Nephron (organoid): ENCODE measurements at regions not wholly inside any gene's neighbourhood (a gene's known extent, or its start where the extent isn't known, plus 50 kb on each side); places are given as distances from the start of the nearest gene placed in this dataset.
A peak's percentile ranks its signal among the peaks of the same experiment; 100 is the strongest.

Source experiments
- H3K27ac Mint-ChIP-seq, 3 experiments: 2 replicates each; pipeline ENCODE4 v1.8.0; 2020; ENCODE audit warnings: mixed read lengths in 3 of 3, mild to moderate bottlenecking in 2 of 3, moderate library complexity in 1 of 3
- H3K27me3 Mint-ChIP-seq: 2 replicates; pipeline ENCODE4 v1.8.0; 2021; ENCODE audit warnings: low read depth, mild to moderate bottlenecking, moderate library complexity, mixed read lengths
- H3K36me3 Mint-ChIP-seq: 2 replicates; pipeline ENCODE4 v1.8.0; 2020; ENCODE audit warnings: low read depth, mixed read lengths
- H3K4me1 Mint-ChIP-seq: 2 replicates; pipeline ENCODE4 v1.8.0; 2020; ENCODE audit warnings: mixed read lengths
- H3K4me3 Mint-ChIP-seq, 3 experiments: 2 replicates each; pipeline ENCODE4 v1.8.0; 2020; ENCODE audit warnings: mild to moderate bottlenecking in 3 of 3, mixed read lengths in 3 of 3, moderate library complexity in 2 of 3
- H3K9me3 Mint-ChIP-seq: 2 replicates; pipeline ENCODE4 v1.8.0; 2020; ENCODE audit warnings: mixed read lengths
- TF ChIP-seq, protein P1 (sequence below), 3 experiments: fragments of 200-600 bp; sonication (generic); IDR thresholded peaks; one replicate each; pipeline ENCODE4 v1.5.0; 2021; ENCODE audit warnings: antibody characterized with exemption in 3 of 3; ENCODE audit not compliant: unreplicated experiment in 3 of 3

DNA sequence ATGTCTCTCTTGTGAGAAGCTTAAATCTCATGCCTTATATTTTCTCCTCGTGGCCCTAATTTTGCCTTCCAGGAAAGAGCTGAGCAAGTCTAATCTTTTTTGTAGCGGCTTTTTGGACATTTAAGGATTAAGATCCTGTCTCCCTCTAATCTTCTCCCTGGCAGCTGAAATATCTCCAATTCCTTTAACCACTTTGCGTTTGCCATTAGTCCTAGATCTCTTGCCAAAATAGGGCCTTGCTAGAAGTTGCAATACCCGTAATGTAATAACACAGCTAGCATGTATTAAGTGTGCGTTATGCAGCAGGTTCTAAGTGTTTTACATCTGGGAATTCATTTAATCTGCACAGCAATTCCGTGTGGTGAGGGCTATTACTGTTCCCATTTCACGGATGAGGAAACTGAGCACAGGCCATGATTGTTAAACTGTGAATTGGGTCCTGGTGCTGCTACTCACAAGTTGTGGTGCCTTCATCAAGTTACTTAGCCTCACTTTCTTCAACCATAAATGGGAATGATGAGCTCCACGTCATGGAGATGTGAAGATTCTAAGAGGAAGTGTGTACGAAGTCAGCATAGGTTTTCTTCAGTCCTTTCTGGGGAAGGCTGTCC is 198.9 kb upstream of the ASIC2 start:
- Mint-ChIP-seq H3K4me3 (no peak overlapping the region), H3K27ac (peak overlapping the region; percentile 17 to 62 (median 45)), H3K9me3 (no peaks in the 10 kb centered on the region), H3K36me3 (no peaks in the 10 kb centered on the region), H3K4me1 (peaks cover 30% of the 10 kb centered on the region), H3K27me3 (peaks cover 4% of the 10 kb centered on the region)
- TF ChIP-seq, protein P1, sequence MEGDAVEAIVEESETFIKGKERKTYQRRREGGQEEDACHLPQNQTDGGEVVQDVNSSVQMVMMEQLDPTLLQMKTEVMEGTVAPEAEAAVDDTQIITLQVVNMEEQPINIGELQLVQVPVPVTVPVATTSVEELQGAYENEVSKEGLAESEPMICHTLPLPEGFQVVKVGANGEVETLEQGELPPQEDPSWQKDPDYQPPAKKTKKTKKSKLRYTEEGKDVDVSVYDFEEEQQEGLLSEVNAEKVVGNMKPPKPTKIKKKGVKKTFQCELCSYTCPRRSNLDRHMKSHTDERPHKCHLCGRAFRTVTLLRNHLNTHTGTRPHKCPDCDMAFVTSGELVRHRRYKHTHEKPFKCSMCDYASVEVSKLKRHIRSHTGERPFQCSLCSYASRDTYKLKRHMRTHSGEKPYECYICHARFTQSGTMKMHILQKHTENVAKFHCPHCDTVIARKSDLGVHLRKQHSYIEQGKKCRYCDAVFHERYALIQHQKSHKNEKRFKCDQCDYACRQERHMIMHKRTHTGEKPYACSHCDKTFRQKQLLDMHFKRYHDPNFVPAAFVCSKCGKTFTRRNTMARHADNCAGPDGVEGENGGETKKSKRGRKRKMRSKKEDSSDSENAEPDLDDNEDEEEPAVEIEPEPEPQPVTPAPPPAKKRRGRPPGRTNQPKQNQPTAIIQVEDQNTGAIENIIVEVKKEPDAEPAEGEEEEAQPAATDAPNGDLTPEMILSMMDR (IDR thresholded peaks at IDR 0.05; ENCODE audit: unreplicated experiment in 3 of 3): no peak

- peaks cover 30% of the 10 kb centered on the region for H3K4me1 Mint-ChIP-seq
- TF ChIP-seq, protein P1 (IDR thresholded peaks at IDR 0.05; ENCODE audit: unreplicated experiment in 3 of 3): no peak
- H3K27me3 Mint-ChIP-seq: peaks cover 7% of the 10 kb centered on the region
- no peak overlapping the region for H3K4me3 Mint-ChIP-seq
- peak overlapping the region; percentile 3 to 89 (median 62) for H3K27ac Mint-ChIP-seq
- no peaks in the 10 kb centered on the region for H3K9me3 Mint-ChIP-seq
- H3K36me3 Mint-ChIP-seq: no peaks in the 10 kb centered on the region
These were observed 199.7 kb upstream of the ASIC2 start for GRCh38 chr17:33492731-33493265.

- peaks cover 6% of the 10 kb centered on the region for H3K27me3 Mint-ChIP-seq
- H3K36me3 Mint-ChIP-seq: no peaks in the 10 kb centered on the region
- TF ChIP-seq, protein P1 (IDR thresholded peaks at IDR 0.05; ENCODE audit: unreplicated experiment in 3 of 3): no peak
- H3K27ac Mint-ChIP-seq: peak overlapping the region; percentile 3 to 89 (median 62)
- no peak overlapping the region for H3K4me3 Mint-ChIP-seq
- peaks cover 25% of the 10 kb centered on the region for H3K4me1 Mint-ChIP-seq
- no peaks in the 10 kb centered on the region for H3K9me3 Mint-ChIP-seq
These were observed 200.5 kb upstream of the ASIC2 start for GRCh38 chr17:33493566-33493965.

DNA sequence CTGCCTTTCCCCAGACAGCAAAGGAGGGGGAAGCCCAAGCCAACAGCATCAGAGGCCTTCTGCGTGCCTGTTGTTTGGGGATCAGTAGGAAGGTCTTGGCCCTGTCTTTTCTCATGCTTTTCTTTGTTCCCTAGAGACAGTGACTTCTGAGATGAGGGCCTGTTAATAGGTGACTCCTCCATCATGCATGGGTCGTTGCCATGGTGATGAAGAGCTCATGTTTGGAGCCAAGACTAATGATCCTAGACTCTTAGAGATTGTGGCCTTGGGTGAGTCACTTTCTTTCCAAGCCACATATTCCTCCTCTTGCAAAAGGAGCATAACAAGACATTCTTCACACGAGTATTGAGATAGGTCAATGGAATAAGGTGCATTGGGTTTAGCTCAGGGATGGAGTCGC is 201.1 kb upstream of the ASIC2 start:
- Mint-ChIP-seq H3K36me3 (no peaks in the 10 kb centered on the region), H3K27ac (no peak overlapping the region), H3K4me3 (no peak overlapping the region), H3K4me1 (peaks cover 25% of the 10 kb centered on the region), H3K27me3 (peaks cover 3% of the 10 kb centered on the region), H3K9me3 (no peaks in the 10 kb centered on the region)
- TF ChIP-seq, protein P1 (IDR thresholded peaks at IDR 0.05; ENCODE audit: unreplicated experiment in 3 of 3): no peak

DNA sequence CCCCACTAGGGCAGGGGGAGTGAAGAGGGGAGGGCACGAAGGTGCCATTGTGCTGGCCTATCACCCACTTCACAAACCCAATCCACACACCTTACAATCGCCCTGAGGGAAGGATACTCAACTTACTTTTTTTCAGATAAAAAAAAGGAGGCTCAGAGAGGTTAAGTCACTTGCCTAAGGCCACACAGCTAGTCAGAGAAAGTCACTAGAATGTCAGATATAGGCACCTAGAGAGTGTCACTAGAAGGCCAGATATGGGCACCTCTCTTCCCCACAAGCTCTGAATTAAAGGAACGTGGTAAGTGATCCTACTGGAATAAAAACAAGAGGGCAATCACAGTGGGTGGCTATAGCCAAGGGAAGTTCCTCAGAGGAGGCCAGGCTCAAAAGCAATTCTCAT is 204.5 kb upstream of the ASIC2 start:
- Mint-ChIP-seq H3K4me3 (no peak overlapping the region), H3K9me3 (no peaks in the 10 kb centered on the region), H3K27ac (no peak overlapping the region), H3K27me3 (peaks cover 3% of the 10 kb centered on the region), H3K36me3 (no peaks in the 10 kb centered on the region), H3K4me1 (peaks cover 10% of the 10 kb centered on the region)
- TF ChIP-seq, protein P1 (IDR thresholded peaks at IDR 0.05; ENCODE audit: unreplicated experiment in 3 of 3): no peak

DNA sequence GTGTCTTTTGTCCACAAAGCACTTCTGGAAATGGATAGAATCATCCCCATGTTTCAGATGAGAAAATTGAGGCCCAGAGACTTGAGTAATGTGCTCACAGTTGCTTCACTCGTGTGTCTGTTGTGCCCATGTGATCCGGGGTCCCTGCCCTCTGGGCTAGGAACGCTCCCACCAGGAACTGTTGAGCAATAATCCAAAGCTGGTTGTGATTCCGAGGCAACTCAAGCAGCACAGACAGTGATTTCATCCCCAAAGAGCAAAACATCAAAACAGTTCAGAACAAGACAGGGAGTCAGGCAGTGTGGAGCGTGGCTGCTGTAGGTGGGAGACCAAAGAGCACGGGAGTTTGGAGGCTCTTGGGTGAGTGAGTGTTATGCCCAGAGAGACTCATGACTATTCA is 205.0 kb upstream of the ASIC2 start:
- Mint-ChIP-seq H3K27ac (no peak overlapping the region), H3K36me3 (no peaks in the 10 kb centered on the region), H3K9me3 (no peaks in the 10 kb centered on the region), H3K27me3 (peaks cover 3% of the 10 kb centered on the region), H3K4me1 (peaks cover 7% of the 10 kb centered on the region), H3K4me3 (no peak overlapping the region)
- TF ChIP-seq, protein P1 (IDR thresholded peaks at IDR 0.05; ENCODE audit: unreplicated experiment in 3 of 3): no peak
